ENCODE measurements at regions not wholly inside any gene's neighbourhood (a gene's known extent, or its start where the extent isn't known, plus 50 kb on each side); places are given as distances from the start of the nearest gene placed in this dataset.

DNA sequence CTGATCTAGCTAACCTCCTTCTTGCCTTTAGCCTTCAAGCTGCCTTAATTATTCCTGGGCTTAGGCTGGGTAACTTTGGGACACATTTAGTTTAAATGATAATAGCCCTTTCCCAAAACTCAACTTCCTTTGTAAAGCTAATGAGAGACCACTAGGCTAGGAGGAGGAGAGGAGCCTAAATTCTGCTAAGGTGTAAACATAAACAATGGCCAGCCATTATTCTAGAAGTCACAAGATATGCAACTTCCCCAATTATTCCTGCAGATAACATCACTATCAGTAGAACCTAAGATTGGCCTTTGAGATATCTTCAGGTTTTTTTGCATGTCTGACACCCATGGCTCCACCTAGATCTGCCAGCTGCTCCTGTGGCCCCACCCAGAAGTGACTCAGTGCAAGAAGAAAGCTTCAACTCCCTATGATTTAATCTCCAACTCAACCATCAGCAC lies 131.2 kb upstream of the FAM20A start:
- no peaks in the 10 kb centered on the region for H3K4me1 ChIP-seq
- intact Hi-C loops (cut with DNase I; ENCODE audit: low total_unique reads), result no loop called here
- in situ Hi-C loops (cut with MboI; ENCODE audit: low pct_ligation_motif_present in 1 of 4, low pct_unique_long_range_greater_than_20kb in 1 of 4, low sequenced_read_pairs in 3 of 4), result no loop called here
- H3K27me3 ChIP-seq, result no peaks in the 10 kb centered on the region
- no peaks in the 10 kb centered on the region for H3K36me3 ChIP-seq
- no peak overlapping the region for H3K4me3 ChIP-seq
- no peak overlapping the region for H3K27ac ChIP-seq
- H3K9me3 ChIP-seq, result no peaks in the 10 kb centered on the region
- TF ChIP-seq, protein P1, sequence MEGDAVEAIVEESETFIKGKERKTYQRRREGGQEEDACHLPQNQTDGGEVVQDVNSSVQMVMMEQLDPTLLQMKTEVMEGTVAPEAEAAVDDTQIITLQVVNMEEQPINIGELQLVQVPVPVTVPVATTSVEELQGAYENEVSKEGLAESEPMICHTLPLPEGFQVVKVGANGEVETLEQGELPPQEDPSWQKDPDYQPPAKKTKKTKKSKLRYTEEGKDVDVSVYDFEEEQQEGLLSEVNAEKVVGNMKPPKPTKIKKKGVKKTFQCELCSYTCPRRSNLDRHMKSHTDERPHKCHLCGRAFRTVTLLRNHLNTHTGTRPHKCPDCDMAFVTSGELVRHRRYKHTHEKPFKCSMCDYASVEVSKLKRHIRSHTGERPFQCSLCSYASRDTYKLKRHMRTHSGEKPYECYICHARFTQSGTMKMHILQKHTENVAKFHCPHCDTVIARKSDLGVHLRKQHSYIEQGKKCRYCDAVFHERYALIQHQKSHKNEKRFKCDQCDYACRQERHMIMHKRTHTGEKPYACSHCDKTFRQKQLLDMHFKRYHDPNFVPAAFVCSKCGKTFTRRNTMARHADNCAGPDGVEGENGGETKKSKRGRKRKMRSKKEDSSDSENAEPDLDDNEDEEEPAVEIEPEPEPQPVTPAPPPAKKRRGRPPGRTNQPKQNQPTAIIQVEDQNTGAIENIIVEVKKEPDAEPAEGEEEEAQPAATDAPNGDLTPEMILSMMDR (IDR thresholded peaks at IDR 0.05), result no peak
- no peak for DNase-seq

DNA sequence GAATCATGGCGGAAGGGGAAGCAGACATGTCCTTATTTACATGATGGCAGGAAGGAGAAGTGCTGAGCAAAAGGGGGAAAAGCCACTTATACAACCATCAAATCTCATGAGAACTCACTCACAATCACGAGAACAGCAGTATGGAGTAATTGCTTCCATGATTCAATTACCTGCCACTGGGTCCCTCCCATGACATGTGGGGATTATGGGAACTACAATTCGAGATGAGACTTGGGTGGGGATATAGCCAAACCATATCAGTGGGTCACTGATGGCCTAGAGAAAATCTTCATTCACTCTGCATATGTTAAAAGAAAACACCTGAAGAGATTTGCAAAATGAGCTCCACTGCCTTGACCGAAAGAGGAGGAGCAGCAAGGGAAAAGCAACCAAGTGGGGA lies 130.3 kb upstream of the FAM20A start:
- in situ Hi-C loops (cut with MboI; ENCODE audit: low pct_ligation_motif_present in 1 of 4, low pct_unique_long_range_greater_than_20kb in 1 of 4, low sequenced_read_pairs in 3 of 4) (no loop called here), intact Hi-C loops (cut with DNase I; ENCODE audit: low total_unique reads) (no loop called here)
- H3K9me3 ChIP-seq, result no peaks in the 10 kb centered on the region
- no peaks in the 10 kb centered on the region for H3K4me1 ChIP-seq
- no peak overlapping the region for H3K27ac ChIP-seq
- no peak overlapping the region for H3K4me3 ChIP-seq
- no peaks in the 10 kb centered on the region for H3K36me3 ChIP-seq
- 54 to 76% methylated on average over 4 of the region's 4 CpGs for WGBS, 2 donors (ENCODE audit: low coverage in 1 of 2)
- no peaks in the 10 kb centered on the region for H3K27me3 ChIP-seq
- no peak for DNase-seq
- TF ChIP-seq POLR2A (IDR thresholded peaks at IDR 0.05), result no peak
- no peak for TF ChIP-seq EP300 (IDR thresholded peaks at IDR 0.05; ENCODE audit: low read depth)
- TF ChIP-seq POLR2AphosphoS5 (IDR thresholded peaks at IDR 0.05), result no peak
- TF ChIP-seq, protein P1 (IDR thresholded peaks at IDR 0.05), result no peak

DNA sequence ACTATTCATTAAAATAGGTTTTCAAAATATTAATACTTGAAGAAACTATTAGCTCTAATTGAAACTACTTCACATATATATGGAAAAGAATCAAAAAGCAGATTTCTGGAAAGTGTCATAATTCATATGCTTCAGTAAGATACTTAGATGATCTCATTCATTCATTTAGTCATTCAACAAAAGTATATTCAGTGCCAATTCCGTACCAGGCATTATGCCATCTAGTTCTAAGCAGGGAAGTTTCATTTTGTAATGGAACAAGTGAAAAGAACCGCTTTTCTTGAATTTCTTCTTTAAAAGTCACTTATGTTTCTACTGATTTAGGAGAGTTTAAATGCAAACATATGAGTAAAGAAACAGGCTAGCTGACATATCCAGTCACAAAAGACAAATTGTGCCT lies 118.3 kb upstream of the FAM20A start:
- in situ Hi-C loops (cut with MboI; ENCODE audit: low pct_ligation_motif_present in 1 of 4, low pct_unique_long_range_greater_than_20kb in 1 of 4, low sequenced_read_pairs in 3 of 4), result no loop called here
- Histone ChIP-seq H3K9me3 (no peaks in the 10 kb centered on the region), H3K4me3 (no peak overlapping the region), H3K4me1 (no peaks in the 10 kb centered on the region), H3K36me3 (no peaks in the 10 kb centered on the region), H3K27ac (no peak overlapping the region), H3K27me3 (no peaks in the 10 kb centered on the region)
- no peak for DNase-seq
- WGBS, 2 donors (ENCODE audit: low coverage in 1 of 2), result 64 to 79% methylated on average over 2 of the region's 2 CpGs
- intact Hi-C loops (cut with DNase I; ENCODE audit: low total_unique reads), result no loop called here
- no peak for TF ChIP-seq EP300 (IDR thresholded peaks at IDR 0.05; ENCODE audit: low read depth)
- TF ChIP-seq POLR2A (IDR thresholded peaks at IDR 0.05), result no peak
- TF ChIP-seq POLR2AphosphoS5 (IDR thresholded peaks at IDR 0.05), result no peak
- TF ChIP-seq, protein P1 (IDR thresholded peaks at IDR 0.05), result no peak

DNA sequence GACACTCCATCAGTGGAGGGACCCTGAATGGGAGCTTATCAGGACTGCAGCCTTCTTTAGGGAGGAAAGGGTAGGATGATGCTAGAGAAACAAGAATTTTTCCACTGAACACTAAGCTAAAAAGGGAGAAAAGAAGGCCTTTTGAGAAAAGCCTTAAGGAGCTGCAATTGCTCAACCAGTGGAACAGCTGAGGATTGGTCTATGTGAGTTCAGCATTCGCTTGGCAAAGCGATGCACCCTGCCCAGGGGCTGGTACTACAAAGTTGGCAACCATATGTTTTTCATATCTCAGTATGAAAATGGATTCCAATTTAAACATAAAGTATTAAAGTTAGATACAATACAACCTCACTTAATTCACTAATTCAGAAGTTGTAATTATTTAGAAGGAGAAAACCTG lies 117.8 kb upstream of the FAM20A start:
- DNase-seq, result no peak
- H3K4me3 ChIP-seq, result no peak overlapping the region
- no peak for TF ChIP-seq EP300 (IDR thresholded peaks at IDR 0.05; ENCODE audit: low read depth)
- TF ChIP-seq POLR2AphosphoS5 (IDR thresholded peaks at IDR 0.05), result no peak
- TF ChIP-seq, protein P1 (IDR thresholded peaks at IDR 0.05), result no peak
- no peak for TF ChIP-seq POLR2A (IDR thresholded peaks at IDR 0.05)
- WGBS, 2 donors (ENCODE audit: low coverage in 1 of 2), result 93 to 95% methylated on average over 2 of the region's 2 CpGs
- H3K4me1 ChIP-seq, result no peaks in the 10 kb centered on the region
- H3K36me3 ChIP-seq, result no peaks in the 10 kb centered on the region
- in situ Hi-C loops (cut with MboI; ENCODE audit: low pct_ligation_motif_present in 1 of 4, low pct_unique_long_range_greater_than_20kb in 1 of 4, low sequenced_read_pairs in 3 of 4) (no loop called here), intact Hi-C loops (cut with DNase I; ENCODE audit: low total_unique reads) (no loop called here)
- H3K9me3 ChIP-seq, result no peaks in the 10 kb centered on the region
- H3K27me3 ChIP-seq, result no peaks in the 10 kb centered on the region
- H3K27ac ChIP-seq, result no peak overlapping the region

All from transverse colon (tissue), 4 donors.